ENCODE measurements at regions not wholly inside any gene's neighbourhood (a gene's known extent, or its start where the extent isn't known, plus 50 kb on each side); places are given as distances from the start of the nearest gene placed in this dataset.

- ChIA-PET POLR2A (no interaction called here), CTCF (no interaction called here)
- TF ChIP-seq CTCF (IDR thresholded peaks at IDR 0.05; ENCODE audit: control extremely low read depth, extremely low read depth, low read depth, missing control alignments): no peak
- DNase-seq (ENCODE audit: extremely low spot score): no peak
Observed at GRCh38 chr12:88726806-88727720, 146.8 kb upstream of the KITLG start.

GRCh38 chr12:88725592-88726143 is 145.4 kb upstream of the KITLG start:
- ChIA-PET POLR2A (no interaction called here), CTCF (no interaction called here)
- DNase-seq (ENCODE audit: extremely low spot score): no peak
- no peak for TF ChIP-seq CTCF (IDR thresholded peaks at IDR 0.05; ENCODE audit: control extremely low read depth, extremely low read depth, low read depth, missing control alignments)

GRCh38 chr12:88723219-88723618 is 142.9 kb upstream of the KITLG start:
- DNase-seq (ENCODE audit: extremely low spot score): no peak
- ChIA-PET POLR2A (no interaction called here), CTCF (interaction anchor here (0.8 kb wide), 1 partner anchor 9 kb away, joined by 3 read pairs; no protein-coding TSS in a partner anchor)
- no peak for TF ChIP-seq CTCF (IDR thresholded peaks at IDR 0.05; ENCODE audit: control extremely low read depth, extremely low read depth, low read depth, missing control alignments)

- CTCF ChIA-PET: interaction anchor here (1.8 kb wide), 1 partner anchor 8 kb away, joined by 4 read pairs; no protein-coding TSS in a partner anchor
- DNase-seq (ENCODE audit: extremely low spot score): no peak
- no peak for TF ChIP-seq CTCF (IDR thresholded peaks at IDR 0.05; ENCODE audit: control extremely low read depth, extremely low read depth, low read depth, missing control alignments)
- POLR2A ChIA-PET: no interaction called here
Observed at GRCh38 chr12:88720785-88721650, 140.7 kb upstream of the KITLG start.

- CTCF ChIA-PET: interaction anchor here (1.8 kb wide), 1 partner anchor 9 kb away, joined by 4 read pairs; no protein-coding TSS in a partner anchor
- DNase-seq (ENCODE audit: extremely low spot score): no peak
- no peak for TF ChIP-seq CTCF (IDR thresholded peaks at IDR 0.05; ENCODE audit: control extremely low read depth, extremely low read depth, low read depth, missing control alignments)
- POLR2A ChIA-PET: no interaction called here
Observed at GRCh38 chr12:88720231-88720630, 140.0 kb upstream of the KITLG start.

GRCh38 chr12:88717188-88717587 is 136.9 kb upstream of the KITLG start:
- POLR2A ChIA-PET: no interaction called here
- DNase-seq (ENCODE audit: extremely low spot score): no peak
- CTCF ChIA-PET: no interaction called here
- TF ChIP-seq CTCF (IDR thresholded peaks at IDR 0.05; ENCODE audit: control extremely low read depth, extremely low read depth, low read depth, missing control alignments): no peak
